Endothelial cell of umbilical vein (primary cell): ENCODE measurements at regions not wholly inside any gene's neighbourhood (a gene's known extent, or its start where the extent isn't known, plus 50 kb on each side); places are given as distances from the start of the nearest gene placed in this dataset.

Source experiments
- BruUV-seq: library from RNA; stranded (reverse); fragments of 400-500 nt; replicated peaks from 2 replicates; lab custom pipeline; 2021; lab: Mats Ljungman, UMichigan
- CTCF ChIA-PET: fragments of 300-600, 350-600 bp; sonication (Branson Sonifier 250); formaldehyde crosslinking; loops from one replicate; lab custom pipeline; 2021; ENCODE audit warnings: antibody characterized with exemption, inconsistent platforms; lab: Charles Lee
- POLR2A ChIA-PET: fragments of 300-600, 350-600 bp; sonication (Branson Sonifier 250); formaldehyde crosslinking; loops from one replicate; lab custom pipeline; 2021; ENCODE audit warnings: antibody characterized with exemption, inconsistent platforms; lab: Charles Lee
- DNase-seq: peaks from one replicate; pipeline ENCODE4 v3.0.0-alpha.2; 2011; ENCODE audit warnings: low read depth, low spot score
- FAIRE-seq: peaks from 2 replicates; lab custom pipeline; 2011; peaks lifted over from hg19 to GRCh38; lab: Jason Lieb, UNC
- H2AFZ ChIP-seq: 2 replicates; pipeline ENCODE4 v1.6.0; 2012; ENCODE audit warnings: low read depth, low read length, control low read depth, inconsistent platforms
- H3K27ac ChIP-seq: 2 replicates; pipeline ENCODE4 v1.5.1; 2011; ENCODE audit warnings: low read depth, mild to moderate bottlenecking, control low read depth, low read length, moderate library complexity; ENCODE audit not compliant: insufficient read depth
- H3K27me3 ChIP-seq, 2 experiments: 2 replicates each; pipeline versions ENCODE4 v1.6.0 to v1.6.1; 2011; ENCODE audit warnings: low read length in 2 of 2, mixed read lengths in 1 of 2; ENCODE audit not compliant: control insufficient read depth in 2 of 2, insufficient read depth in 2 of 2
- H3K36me3 ChIP-seq, 2 experiments: 2 replicates in 1 of 2; 3 replicates in 1 of 2; pipeline ENCODE4 v1.5.1; 2011; ENCODE audit warnings: low read length in 2 of 2, mild to moderate bottlenecking in 1 of 2, moderate library complexity in 1 of 2; ENCODE audit not compliant: control insufficient read depth in 2 of 2, insufficient read depth in 2 of 2; ENCODE audit errors: extremely low read depth in 1 of 2
- H3K4me1 ChIP-seq: 3 replicates; pipeline ENCODE4 v1.5.1; 2011; ENCODE audit warnings: mild to moderate bottlenecking, low read length; ENCODE audit not compliant: control insufficient read depth, insufficient read depth; ENCODE audit errors: extremely low read depth
- H3K4me2 ChIP-seq: 2 replicates; pipeline ENCODE4 v1.6.1; 2011; ENCODE audit warnings: low read length, control low read depth, mixed read lengths; ENCODE audit not compliant: insufficient read depth
- H3K4me3 ChIP-seq, 3 experiments: fragments of 200-600 bp in 1 of 3; sonication (generic), shearing (Covaris generic) in 1 of 3; replicated peaks in 1 of 3; 2 replicates each; pipeline ENCODE4 v1.5.1; 2011 to 2016; ENCODE audit warnings: control low read depth in 3 of 3, low read length in 3 of 3, mild to moderate bottlenecking in 2 of 3, inconsistent platforms in 1 of 3, low read depth in 1 of 3, moderate library complexity in 1 of 3; ENCODE audit not compliant: insufficient read depth in 1 of 3
- H3K79me2 ChIP-seq: 2 replicates; pipeline ENCODE4 v1.6.0; 2012; ENCODE audit warnings: low read length, inconsistent platforms; ENCODE audit not compliant: control insufficient read depth, insufficient read depth
- H3K9ac ChIP-seq: replicated peaks from 2 replicates; pipeline ENCODE3; 2011; ENCODE audit warnings: low read length, control low read depth; ENCODE audit not compliant: insufficient read depth; ENCODE audit errors: extremely low read depth
- H3K9me1 ChIP-seq: replicated peaks from 3 replicates; pipeline ENCODE4 v1.6.0; 2011; ENCODE audit warnings: mild to moderate bottlenecking, low read length; ENCODE audit not compliant: control insufficient read depth, insufficient read depth; ENCODE audit errors: extremely low read depth
- H3K9me3 ChIP-seq: replicated peaks from 2 replicates; pipeline ENCODE4 v1.5.1; 2012; ENCODE audit warnings: low read length, inconsistent platforms; ENCODE audit not compliant: control insufficient read depth, insufficient read depth
- H4K20me1 ChIP-seq: replicated peaks from 2 replicates; pipeline ENCODE3; 2011; ENCODE audit warnings: mild to moderate bottlenecking, low read length; ENCODE audit not compliant: control insufficient read depth, insufficient read depth; ENCODE audit errors: extremely low read depth
- CTCF ChIP-seq, 2 donors: IDR thresholded peaks; 1 replicate in 1 of 2; 2 replicates in 1 of 2; pipeline ENCODE4 v1.5.1; 2011; ENCODE audit warnings: low read length in 2 of 2, mild to moderate bottlenecking in 2 of 2, moderate library complexity in 2 of 2, control low read depth in 1 of 2, inconsistent platforms in 1 of 2, low read depth in 1 of 2; ENCODE audit not compliant: insufficient read depth in 1 of 2; ENCODE audit errors: extremely low read depth in 1 of 2
- EZH2 ChIP-seq: IDR thresholded peaks from 2 replicates; pipeline ENCODE4 v1.6.1; 2012; ENCODE audit warnings: borderline replicate concordance, low read depth, mild to moderate bottlenecking, moderate library complexity, low read length, inconsistent platforms; ENCODE audit not compliant: severe bottlenecking
- FOS ChIP-seq: IDR thresholded peaks from 2 replicates; pipeline ENCODE4 v1.6.1; 2011; ENCODE audit warnings: mild to moderate bottlenecking, low read length, moderate library complexity, borderline replicate concordance; ENCODE audit not compliant: insufficient read depth
- GATA2 ChIP-seq: IDR thresholded peaks from 2 replicates; pipeline ENCODE4 v1.7.0; 2011; ENCODE audit warnings: low read depth, mild to moderate bottlenecking, moderate library complexity, mixed read lengths, low read length; ENCODE audit not compliant: insufficient read length, insufficient read depth
- JUN ChIP-seq: IDR thresholded peaks from 2 replicates; pipeline ENCODE4 v1.6.1; 2011; ENCODE audit warnings: borderline replicate concordance, low read depth; ENCODE audit not compliant: insufficient read length, insufficient read depth
- MAX ChIP-seq: IDR thresholded peaks from 2 replicates; pipeline ENCODE4 v1.6.1; 2011; ENCODE audit not compliant: insufficient read depth, insufficient read length
- MYC ChIP-seq: IDR thresholded peaks from one replicate; pipeline ENCODE4 v1.6.1; 2011; ENCODE audit warnings: mild to moderate bottlenecking, low read depth, low read length
- POLR2A ChIP-seq: IDR thresholded peaks from 2 replicates; pipeline ENCODE4 v1.6.1; 2012; ENCODE audit warnings: low read depth, mild to moderate bottlenecking, control low read depth, low read length
- POLR2AphosphoS5 ChIP-seq: IDR thresholded peaks from 2 replicates; pipeline ENCODE4 v1.6.1; 2012; ENCODE audit warnings: low read depth, mild to moderate bottlenecking, control low read depth, low read length, moderate library complexity; ENCODE audit not compliant: insufficient read depth
- dilution Hi-C: fragments of 300-500 bp; cut with MboI; formaldehyde crosslinking; loops from one replicate; pipeline ENCODE4 v1.15.0; 2019; ENCODE audit warnings: low sequenced_read_pairs; ENCODE audit not compliant: extremely low pct_ligation_motif_present
- intact Hi-C: fragments of 100-400 bp; cut with micrococcal nuclease; formaldehyde crosslinking; loops from one replicate; pipeline ENCODE4 v1.10.0; 2022

GRCh38 chr4:123340381-123340701, 56.3 kb upstream of the SPRY1 start:
- no peaks in the 10 kb centered on the region for H3K79me2 ChIP-seq
- H3K4me3 ChIP-seq: no peak overlapping the region
- H3K27me3 ChIP-seq: no peaks in the 10 kb centered on the region
- TF ChIP-seq MAX (peak; percentile 76), POLR2A (peak; percentile 29), POLR2AphosphoS5 (peak; percentile 83), FOS (peak; percentile 97), GATA2 (no peak), JUN (peak; percentile 97)
- H3K9me3 ChIP-seq: no peaks in the 10 kb centered on the region
- ChIA-PET POLR2A (no interaction called here), CTCF (no interaction called here)
- intact Hi-C loops: loop anchor here (1.0 to 5.0 kb wide), 4 partner anchors 58 to 322 kb away; no protein-coding TSS in a partner anchor
- no peaks in the 10 kb centered on the region for H3K36me3 ChIP-seq
- dilution Hi-C loops: no loop called here
- peak overlapping the region; percentile 41 for H3K9ac ChIP-seq
- no peaks in the 10 kb centered on the region for H3K9me1 ChIP-seq
- FAIRE-seq (peak; percentile 94), DNase-seq (peak; percentile 92)
- H2AFZ ChIP-seq: peak overlapping the region; percentile 78
- no peaks in the 10 kb centered on the region for H4K20me1 ChIP-seq
- H3K4me2 ChIP-seq: peak overlapping the region; percentile 12
- no TSS peak for BruUV-seq
- peak overlapping the region; percentile 90 for H3K27ac ChIP-seq
- H3K4me1 ChIP-seq: peaks cover 58% of the 10 kb centered on the region

GRCh38 chr4:123342498-123342897, 54.1 kb upstream of the SPRY1 start:
- intact Hi-C loops (loop anchor here (2.0 to 5.0 kb wide), 3 partner anchors 92 to 320 kb away; no protein-coding TSS in a partner anchor), dilution Hi-C loops (no loop called here)
- FAIRE-seq: no peak
- TF ChIP-seq MYC: no peak
- no peak for TF ChIP-seq GATA2
- no peak for TF ChIP-seq EZH2
- no peak for TF ChIP-seq POLR2AphosphoS5
- no peak for TF ChIP-seq CTCF (IDR thresholded peaks at IDR 0.05; ENCODE audit: extremely low read depth in 1 of 2, insufficient read depth in 1 of 2, low read depth in 1 of 2, low read length in 2 of 2)
- TF ChIP-seq FOS: no peak
- Histone ChIP-seq H3K4me3 (no peak overlapping the region), H3K27ac (peak overlapping the region; percentile 92), H3K4me1 (peaks cover 58% of the 10 kb centered on the region), H3K36me3 (no peaks in the 10 kb centered on the region), H3K27me3 (no peaks in the 10 kb centered on the region), H3K79me2 (no peaks in the 10 kb centered on the region), H2AFZ (no peak overlapping the region), H4K20me1 (no peaks in the 10 kb centered on the region), H3K9me3 (no peaks in the 10 kb centered on the region), H3K9ac (no peak overlapping the region), H3K4me2 (no peak overlapping the region), H3K9me1 (no peaks in the 10 kb centered on the region)
- ChIA-PET CTCF (interaction anchor here (1.1 kb wide), 2 partner anchors 18 to 19 kb away, joined by 3 to 4 read pairs; no protein-coding TSS in a partner anchor), POLR2A (no interaction called here)
- no TSS peak for BruUV-seq
- DNase-seq: no peak
